ENCODE measurements at regions not wholly inside any gene's neighbourhood (a gene's known extent, or its start where the extent isn't known, plus 50 kb on each side); places are given as distances from the start of the nearest gene placed in this dataset.
"Not testable (repeated sequence)": the region's sequence is repeated elsewhere in the genome, so short reads cannot be mapped to it uniquely, and the experiment has no call there.

DNA sequence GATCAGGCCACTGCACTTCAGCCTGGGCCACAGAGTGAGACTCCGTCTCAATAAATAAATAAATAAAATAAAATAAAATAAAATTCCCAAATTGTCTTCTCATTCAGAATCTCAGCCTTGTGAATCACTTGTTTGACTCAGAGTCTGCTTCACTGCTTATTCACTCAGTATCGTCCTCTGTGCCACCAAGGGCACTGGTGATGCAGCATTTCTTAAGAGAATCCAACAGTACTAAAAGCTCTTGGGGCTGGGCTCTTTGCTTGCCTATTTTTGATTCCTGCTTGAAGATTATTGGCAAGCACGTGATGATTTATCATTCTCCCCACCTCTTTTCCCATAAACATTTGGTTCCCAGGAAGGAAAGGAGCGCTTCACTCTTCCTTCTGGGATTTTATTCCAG is 54.8 kb upstream of the HMGB1 start:
- CTCF ChIA-PET: no interaction called here
- Mint-ChIP-seq H3K36me3 (ENCODE audit: low read depth) (no peaks in the 10 kb centered on the region), H3K4me3 (no peak overlapping the region), H3K9me3 (no peaks in the 10 kb centered on the region), H3K27ac (no peak overlapping the region), H3K4me1 (peaks cover 9% of the 10 kb centered on the region), H3K27me3 (no peaks in the 10 kb centered on the region)
- no peak for DNase-seq
- POLR2A ChIA-PET: no interaction called here

DNA sequence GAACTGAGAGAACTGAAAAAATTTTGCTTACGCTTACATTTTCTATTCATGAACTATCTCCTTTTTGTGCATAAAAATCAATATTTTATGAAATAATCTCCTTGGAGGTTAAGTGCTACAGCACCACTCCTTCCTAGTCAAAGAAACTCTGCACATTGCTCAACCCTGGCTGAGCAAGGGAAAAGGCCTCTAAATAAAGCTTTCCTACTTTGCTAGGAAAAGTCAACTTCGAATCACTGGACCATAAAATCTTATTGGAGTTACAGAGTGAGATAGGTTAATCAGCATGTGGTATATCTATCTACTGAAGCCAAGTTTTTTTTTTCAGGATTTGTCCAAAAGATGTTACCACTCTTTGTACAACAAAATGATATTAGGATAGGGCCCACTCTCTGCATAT is 57.5 kb upstream of the HMGB1 start:
- no peaks in the 10 kb centered on the region for H3K9me3 Mint-ChIP-seq
- peaks cover 12% of the 10 kb centered on the region for H3K4me1 Mint-ChIP-seq
- no peak overlapping the region for H3K4me3 Mint-ChIP-seq
- DNase-seq: no peak
- ChIA-PET CTCF (interaction anchor here (0.7 to 1.7 kb wide), 4 partner anchors 8 to 11 kb away, joined by 3 to 5 read pairs (median 4); no protein-coding TSS in a partner anchor), POLR2A (no interaction called here)
- no peaks in the 10 kb centered on the region for H3K36me3 Mint-ChIP-seq (ENCODE audit: low read depth)
- H3K27ac Mint-ChIP-seq: no peak overlapping the region
- H3K27me3 Mint-ChIP-seq: no peaks in the 10 kb centered on the region

DNA sequence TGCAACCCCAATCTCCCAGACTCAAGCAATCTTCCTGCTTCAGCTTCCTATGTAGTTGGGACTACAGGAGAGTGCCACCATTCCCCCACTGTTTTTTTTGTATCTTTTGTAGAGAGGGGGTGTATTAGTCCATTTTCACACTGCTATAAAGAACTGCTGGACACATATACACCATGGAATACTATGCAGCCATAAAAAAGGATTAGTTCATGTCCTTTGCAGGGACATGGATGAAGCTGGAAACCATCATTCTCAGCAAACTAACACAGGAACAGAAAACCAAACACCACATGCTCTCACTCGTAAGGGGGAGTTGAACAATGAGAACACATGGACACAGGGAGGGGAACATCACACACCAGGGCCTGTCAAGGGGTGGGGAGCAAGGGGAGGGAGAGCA is 58.1 kb upstream of the HMGB1 start:
- H3K27me3 Mint-ChIP-seq; POLR2A ChIA-PET; H3K27ac Mint-ChIP-seq; H3K4me3 Mint-ChIP-seq; H3K36me3 Mint-ChIP-seq (ENCODE audit: low read depth); DNase-seq; H3K9me3 Mint-ChIP-seq: not testable (repeated sequence)
- H3K4me1 Mint-ChIP-seq: peaks cover 12% of the 10 kb centered on the region
- CTCF ChIA-PET: interaction anchor here (0.7 to 1.7 kb wide), 3 partner anchors 9 to 26 kb away, joined by 3 to 5 read pairs (median 3); no protein-coding TSS in a partner anchor

DNA sequence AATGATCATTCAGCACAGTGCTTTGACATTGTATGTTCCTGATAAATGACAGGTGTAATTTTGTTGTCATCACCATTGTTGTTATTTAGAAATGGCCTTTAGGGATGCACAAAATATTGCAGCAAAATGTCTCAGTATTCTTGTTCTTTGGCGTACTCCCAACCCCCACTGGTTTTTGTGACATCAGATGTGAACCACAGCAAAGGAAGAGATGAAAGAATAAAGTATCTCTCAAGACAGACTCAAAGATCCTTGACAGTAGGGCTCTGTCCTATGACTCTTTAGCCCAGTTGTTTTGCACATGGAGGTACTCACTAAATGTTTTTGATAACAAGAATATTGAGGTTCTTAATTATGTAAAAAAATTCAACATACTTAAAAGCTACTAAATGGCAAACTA is 59.5 kb upstream of the HMGB1 start:
- DNase-seq: peak; percentile 49
- H3K9me3 Mint-ChIP-seq; H3K4me3 Mint-ChIP-seq; H3K36me3 Mint-ChIP-seq (ENCODE audit: low read depth); H3K27me3 Mint-ChIP-seq; POLR2A ChIA-PET; H3K27ac Mint-ChIP-seq: not testable (repeated sequence)
- peaks cover 12% of the 10 kb centered on the region for H3K4me1 Mint-ChIP-seq
- CTCF ChIA-PET: interaction anchor here (0.7 kb wide), 1 partner anchor 216 kb away, joined by 5 read pairs; no protein-coding TSS in a partner anchor

GRCh38 chr13:30526612-30527495 is 61.1 kb upstream of the HMGB1 start:
- Mint-ChIP-seq H3K4me3 (no peak overlapping the region), H3K9me3 (no peaks in the 10 kb centered on the region), H3K4me1 (peaks cover 12% of the 10 kb centered on the region), H3K27ac (no peak overlapping the region), H3K27me3 (no peaks in the 10 kb centered on the region), H3K36me3 (ENCODE audit: low read depth) (no peaks in the 10 kb centered on the region)
- ChIA-PET POLR2A (no interaction called here), CTCF (interaction anchor here (0.7 to 1.5 kb wide), 3 partner anchors 8 to 32 kb away, joined by 3 to 4 read pairs (median 3); no protein-coding TSS in a partner anchor)
- DNase-seq: no peak

DNA sequence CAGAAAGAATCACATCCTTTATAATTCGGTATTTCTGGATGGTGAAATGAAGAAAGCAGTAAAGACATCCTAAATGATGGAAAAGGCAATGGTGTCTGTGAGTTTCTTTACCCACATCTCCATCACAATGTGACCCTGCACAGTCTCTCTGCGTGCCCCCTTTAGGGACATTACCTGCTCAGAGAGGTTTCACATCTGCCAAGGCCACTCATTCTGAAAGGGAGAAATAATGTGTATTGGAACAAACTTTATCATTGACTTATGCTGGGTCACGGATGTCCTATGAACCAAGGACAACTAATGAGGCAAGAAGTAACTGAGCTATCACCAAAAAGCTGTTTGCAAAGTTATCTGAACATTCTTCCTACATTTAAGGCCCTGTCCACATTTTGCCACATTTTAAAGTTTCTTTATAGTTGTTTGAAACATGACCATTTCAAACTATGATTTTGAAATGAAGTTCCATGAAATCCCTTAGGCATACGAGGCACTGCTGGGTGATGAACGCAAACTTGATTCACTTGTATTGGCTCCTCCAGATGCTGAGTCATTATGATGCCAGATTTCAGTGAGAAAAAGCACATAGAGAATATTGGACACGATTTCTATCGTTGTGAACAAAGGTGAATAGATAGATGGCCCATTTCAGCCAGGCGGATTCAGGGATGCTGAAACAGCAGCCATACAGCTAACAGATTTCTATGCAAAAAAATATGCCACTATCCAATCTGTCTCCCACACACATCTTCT is 63.5 kb upstream of the HMGB1 start:
- CTCF ChIA-PET: no interaction called here

DNA sequence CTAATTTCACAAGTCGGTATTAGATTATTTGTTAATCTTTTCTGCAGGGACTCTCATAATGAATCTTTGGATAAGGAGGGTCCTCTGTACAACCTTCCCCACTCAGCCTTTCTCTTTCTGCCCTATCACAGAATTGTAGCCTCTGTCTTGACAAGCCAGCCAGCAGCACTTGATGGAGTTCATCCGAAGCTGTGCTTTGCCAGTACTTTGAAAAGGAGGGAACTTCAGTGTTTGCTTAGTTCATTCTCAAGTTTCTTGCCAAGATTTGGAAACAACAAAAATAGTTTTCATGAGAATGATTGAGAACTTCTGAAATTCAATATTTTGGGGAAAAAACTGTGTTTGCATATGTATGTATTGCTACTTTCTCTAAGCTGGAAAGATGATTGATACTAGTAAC is 69.3 kb upstream of the HMGB1 start:
- H3K27ac Mint-ChIP-seq: no peak overlapping the region
- ChIA-PET CTCF (no interaction called here), POLR2A (interaction anchor here (0.6 to 0.7 kb wide), 2 partner anchors 552 to 666 kb away, joined by 3 read pairs; no protein-coding TSS in a partner anchor)
- DNase-seq: no peak
- no peaks in the 10 kb centered on the region for H3K36me3 Mint-ChIP-seq (ENCODE audit: low read depth)
- H3K27me3 Mint-ChIP-seq: peaks cover 2% of the 10 kb centered on the region
- no peaks in the 10 kb centered on the region for H3K4me1 Mint-ChIP-seq
- H3K4me3 Mint-ChIP-seq: no peak overlapping the region
- H3K9me3 Mint-ChIP-seq: no peaks in the 10 kb centered on the region

More for the DNA sequence above, 63.5 kb upstream of the HMGB1 start:
- H3K4me3 Mint-ChIP-seq: no peak overlapping the region
- no peaks in the 10 kb centered on the region for H3K9me3 Mint-ChIP-seq
- no peaks in the 10 kb centered on the region for H3K36me3 Mint-ChIP-seq (ENCODE audit: low read depth)
- H3K27ac Mint-ChIP-seq: no peak overlapping the region
- POLR2A ChIA-PET: no interaction called here
- H3K4me1 Mint-ChIP-seq: peaks cover 12% of the 10 kb centered on the region
- no peak for DNase-seq
- H3K27me3 Mint-ChIP-seq: no peaks in the 10 kb centered on the region

- DNase-seq: no peak
- H3K27ac Mint-ChIP-seq: no peak overlapping the region
These were observed 72.4 kb upstream of the USPL1 start for GRCh38 chr13:30545320-30545719.

GRCh38 chr13:30548046-30548445 is 69.7 kb upstream of the USPL1 start:
- H3K4me1 Mint-ChIP-seq; H3K4me3 Mint-ChIP-seq; POLR2A ChIA-PET; CTCF ChIA-PET; DNase-seq; H3K27me3 Mint-ChIP-seq; H3K9me3 Mint-ChIP-seq; H3K36me3 Mint-ChIP-seq (ENCODE audit: low read depth); H3K27ac Mint-ChIP-seq: not testable (repeated sequence)

More at GRCh38 chr13:30545320-30545719, 72.4 kb upstream of the USPL1 start:
- no peak overlapping the region for H3K4me3 Mint-ChIP-seq
- ChIA-PET POLR2A (interaction anchor here (0.6 kb wide), 1 partner anchor 456 kb away, joined by 7 read pairs; no protein-coding TSS in a partner anchor), CTCF (interaction anchor here (0.6 kb wide), 1 partner anchor 70 kb away, joined by 3 read pairs; no protein-coding TSS in a partner anchor)
- peaks cover 1% of the 10 kb centered on the region for H3K27me3 Mint-ChIP-seq
- H3K9me3 Mint-ChIP-seq: no peaks in the 10 kb centered on the region
- H3K4me1 Mint-ChIP-seq: no peaks in the 10 kb centered on the region
- H3K36me3 Mint-ChIP-seq (ENCODE audit: low read depth): no peaks in the 10 kb centered on the region

GRCh38 chr13:30551189-30551588 is 66.5 kb upstream of the USPL1 start:
- peak; percentile 47 for DNase-seq

DNA sequence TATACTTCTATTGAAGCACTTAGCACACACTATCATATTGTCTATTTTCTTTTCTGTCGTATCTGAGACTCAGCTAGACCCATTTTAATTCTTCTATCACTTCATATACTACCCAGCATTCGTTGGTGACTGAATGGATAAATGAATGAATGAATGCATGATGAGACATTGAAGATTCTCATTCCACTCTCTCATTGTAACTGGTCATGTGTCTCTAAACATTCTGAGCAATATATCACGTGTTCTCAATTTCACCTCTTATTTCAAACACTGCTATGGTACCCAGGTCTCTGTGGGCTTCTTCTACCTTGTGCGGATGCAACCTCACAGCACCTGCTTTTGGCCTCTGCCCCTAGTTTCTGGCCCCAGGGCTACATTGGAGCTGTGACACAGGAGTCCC is 65.2 kb upstream of the USPL1 start:
- no peak overlapping the region for H3K4me3 Mint-ChIP-seq
- CTCF ChIA-PET: no interaction called here
- H3K36me3 Mint-ChIP-seq (ENCODE audit: low read depth): no peaks in the 10 kb centered on the region
- no peaks in the 10 kb centered on the region for H3K4me1 Mint-ChIP-seq
- POLR2A ChIA-PET: no interaction called here
- DNase-seq: no peak
- H3K27me3 Mint-ChIP-seq: peaks cover 4% of the 10 kb centered on the region
- no peaks in the 10 kb centered on the region for H3K9me3 Mint-ChIP-seq
- H3K27ac Mint-ChIP-seq: no peak overlapping the region

More at GRCh38 chr13:30551189-30551588, 66.5 kb upstream of the USPL1 start:
- no peaks in the 10 kb centered on the region for H3K4me1 Mint-ChIP-seq
- POLR2A ChIA-PET: interaction anchor here (0.7 kb wide), 1 partner anchor 405 kb away, joined by 3 read pairs; no protein-coding TSS in a partner anchor
- H3K9me3 Mint-ChIP-seq: no peaks in the 10 kb centered on the region
- no peaks in the 10 kb centered on the region for H3K27me3 Mint-ChIP-seq
- H3K36me3 Mint-ChIP-seq (ENCODE audit: low read depth): no peaks in the 10 kb centered on the region
- CTCF ChIA-PET: interaction anchor here (1.7 kb wide), 1 partner anchor 9 kb away, joined by 4 read pairs; no protein-coding TSS in a partner anchor
- no peak overlapping the region for H3K4me3 Mint-ChIP-seq
- no peak overlapping the region for H3K27ac Mint-ChIP-seq

DNA sequence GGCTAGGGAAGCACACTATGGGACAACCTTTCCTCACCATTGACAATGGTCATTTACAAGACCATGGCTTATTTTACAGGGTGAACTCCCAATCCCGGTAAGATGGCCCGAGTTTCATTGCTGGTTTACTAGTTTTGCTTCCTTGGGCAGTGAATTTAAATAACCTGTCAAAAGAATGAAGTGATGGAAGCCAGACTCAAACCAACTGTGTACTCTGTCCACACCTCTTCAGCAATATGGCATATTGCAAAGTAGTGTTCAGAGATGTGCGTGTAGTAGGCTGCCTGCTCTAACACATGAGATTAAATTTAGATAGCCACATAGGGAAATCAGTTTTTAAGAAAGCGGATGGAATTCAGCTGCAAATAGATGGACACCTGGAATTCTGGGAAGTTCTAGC is 58.4 kb upstream of the USPL1 start:
- no peak overlapping the region for H3K27ac Mint-ChIP-seq
- peaks cover 17% of the 10 kb centered on the region for H3K27me3 Mint-ChIP-seq
- H3K4me3 Mint-ChIP-seq: no peak overlapping the region
- H3K4me1 Mint-ChIP-seq: no peaks in the 10 kb centered on the region
- no peak for DNase-seq
- no peaks in the 10 kb centered on the region for H3K36me3 Mint-ChIP-seq (ENCODE audit: low read depth)
- ChIA-PET CTCF (interaction anchor here (0.7 kb wide), 1 partner anchor 32 kb away, joined by 3 read pairs; no protein-coding TSS in a partner anchor), POLR2A (no interaction called here)
- H3K9me3 Mint-ChIP-seq: no peaks in the 10 kb centered on the region

GRCh38 chr13:30560212-30560611 is 57.5 kb upstream of the USPL1 start:
- ChIA-PET POLR2A (no interaction called here), CTCF (interaction anchor here (0.6 to 1.5 kb wide), 4 partner anchors 11 to 428 kb away, joined by 3 to 5 read pairs (median 3); no protein-coding TSS in a partner anchor)
- Mint-ChIP-seq H3K27ac (no peak overlapping the region), H3K9me3 (no peaks in the 10 kb centered on the region), H3K36me3 (ENCODE audit: low read depth) (no peaks in the 10 kb centered on the region), H3K27me3 (peaks cover 17% of the 10 kb centered on the region), H3K4me3 (no peak overlapping the region), H3K4me1 (no peaks in the 10 kb centered on the region)
- no peak for DNase-seq

Data from activated CD4-positive, alpha-beta T cell treated with anti-CD3 and anti-CD28 coated beads, Interleukin-2, amount 10 ng/mL, durations not matched to agents 7 days and 5 days (primary cell).